ENCODE measurements at regions not wholly inside any gene's neighbourhood (a gene's known extent, or its start where the extent isn't known, plus 50 kb on each side); places are given as distances from the start of the nearest gene placed in this dataset.

GRCh38 chr6:61044011-61044410, 1242.0 kb downstream of the KHDRBS2 start:
- no peaks in the 10 kb centered on the region for H3K36me3 ChIP-seq
- no peak overlapping the region for H3K27ac ChIP-seq
- WGBS, 4 donors, result 89 to 90% (median 90%) methylated on average over 3 of the region's 3 CpGs; no CpG with 5 or more reads in 1 of the 4 donors
- intact Hi-C loops (cut with DNase I), result no loop called here
- peaks cover 0 to 32% (median 0%) of the 10 kb centered on the region in 12 donors for H3K9me3 ChIP-seq
- no peak for DNase-seq
- H3K27me3 ChIP-seq, result no peaks in the 10 kb centered on the region
- ATAC-seq, result no peak
- TF ChIP-seq CTCF (IDR thresholded peaks at IDR 0.05) (no peak), POLR2A (IDR thresholded peaks at IDR 0.05) (no peak)
- H3K4me3 ChIP-seq, result no peak overlapping the region
- H3K4me1 ChIP-seq, result no peaks in the 10 kb centered on the region

Measured in heart left ventricle (tissue), 16 donors.